ENCODE measurements at regions not wholly inside any gene's neighbourhood (a gene's known extent, or its start where the extent isn't known, plus 50 kb on each side); places are given as distances from the start of the nearest gene placed in this dataset.

GRCh38 chr1:218763538-218763937, 410.1 kb upstream of the LYPLAL1 start:
- Mint-ChIP-seq H3K4me1 (no peaks in the 10 kb centered on the region), H3K4me3 (no peak overlapping the region), H3K36me3 (no peaks in the 10 kb centered on the region), H3K27ac (no peak overlapping the region), H3K9me3 (no peaks in the 10 kb centered on the region), H3K27me3 (no peaks in the 10 kb centered on the region)
- DNase-seq (ENCODE audit: low spot score in 2 of 2), result no peak
- ATAC-seq (ENCODE audit: low read depth), result no peak

GRCh38 chr1:218765753-218766152, 407.9 kb upstream of the LYPLAL1 start:
- DNase-seq (ENCODE audit: low spot score in 2 of 2) (no peak), ATAC-seq (ENCODE audit: low read depth) (no peak)
- Mint-ChIP-seq H3K36me3 (no peaks in the 10 kb centered on the region), H3K27ac (no peak overlapping the region), H3K4me3 (no peak overlapping the region), H3K27me3 (no peaks in the 10 kb centered on the region), H3K9me3 (no peaks in the 10 kb centered on the region), H3K4me1 (no peaks in the 10 kb centered on the region)

GRCh38 chr1:218771931-218772330, 401.7 kb upstream of the LYPLAL1 start:
- no peaks in the 10 kb centered on the region for H3K4me1 Mint-ChIP-seq
- H3K4me3 Mint-ChIP-seq, result no peak overlapping the region
- H3K9me3 Mint-ChIP-seq, result no peaks in the 10 kb centered on the region
- ATAC-seq (ENCODE audit: low read depth), result no peak
- no peaks in the 10 kb centered on the region for H3K36me3 Mint-ChIP-seq
- DNase-seq (ENCODE audit: low spot score in 2 of 2), result no peak
- H3K27ac Mint-ChIP-seq, result no peak overlapping the region
- H3K27me3 Mint-ChIP-seq, result no peaks in the 10 kb centered on the region

- Mint-ChIP-seq H3K27ac (no peak overlapping the region), H3K4me1 (no peaks in the 10 kb centered on the region), H3K9me3 (no peaks in the 10 kb centered on the region), H3K4me3 (no peak overlapping the region), H3K27me3 (no peaks in the 10 kb centered on the region), H3K36me3 (no peaks in the 10 kb centered on the region)
- no peak for ATAC-seq (ENCODE audit: low read depth)
- no peak for DNase-seq (ENCODE audit: low spot score in 2 of 2)
These were observed 401.1 kb upstream of the LYPLAL1 start for GRCh38 chr1:218772575-218772974.

GRCh38 chr1:218775501-218776021, 398.1 kb upstream of the LYPLAL1 start:
- DNase-seq (ENCODE audit: low spot score in 2 of 2) (no peak), ATAC-seq (ENCODE audit: low read depth) (no peak)
- no peak overlapping the region for H3K4me3 Mint-ChIP-seq
- H3K27me3 Mint-ChIP-seq, result no peaks in the 10 kb centered on the region
- H3K9me3 Mint-ChIP-seq, result no peaks in the 10 kb centered on the region
- no peak overlapping the region for H3K27ac Mint-ChIP-seq
- H3K36me3 Mint-ChIP-seq, result no peaks in the 10 kb centered on the region
- H3K4me1 Mint-ChIP-seq, result no peaks in the 10 kb centered on the region

GRCh38 chr1:218778257-218779126, 395.2 kb upstream of the LYPLAL1 start:
- Mint-ChIP-seq H3K4me1 (no peaks in the 10 kb centered on the region), H3K4me3 (no peak overlapping the region), H3K9me3 (no peaks in the 10 kb centered on the region), H3K27ac (no peak overlapping the region), H3K27me3 (peaks cover 2% of the 10 kb centered on the region), H3K36me3 (no peaks in the 10 kb centered on the region)
- DNase-seq (ENCODE audit: low spot score in 2 of 2) (no peak), ATAC-seq (ENCODE audit: low read depth) (no peak)

- ATAC-seq (ENCODE audit: low read depth) (no peak), DNase-seq (ENCODE audit: low spot score in 2 of 2) (no peak)
- no peaks in the 10 kb centered on the region for H3K36me3 Mint-ChIP-seq
- H3K9me3 Mint-ChIP-seq, result no peaks in the 10 kb centered on the region
- H3K4me3 Mint-ChIP-seq, result no peak overlapping the region
- no peak overlapping the region for H3K27ac Mint-ChIP-seq
- H3K27me3 Mint-ChIP-seq, result peaks cover 2% of the 10 kb centered on the region
- no peaks in the 10 kb centered on the region for H3K4me1 Mint-ChIP-seq
These were observed 394.2 kb upstream of the LYPLAL1 start for GRCh38 chr1:218779341-218780100.

- Mint-ChIP-seq H3K27ac (no peak overlapping the region), H3K4me1 (no peaks in the 10 kb centered on the region), H3K9me3 (no peaks in the 10 kb centered on the region), H3K36me3 (no peaks in the 10 kb centered on the region), H3K4me3 (no peak overlapping the region), H3K27me3 (peaks cover 2% of the 10 kb centered on the region)
- ATAC-seq (ENCODE audit: low read depth) (no peak), DNase-seq (ENCODE audit: low spot score in 2 of 2) (no peak)
These were observed 390.5 kb upstream of the LYPLAL1 start for GRCh38 chr1:218783131-218783530.

GRCh38 chr1:218783916-218784315, 389.8 kb upstream of the LYPLAL1 start:
- Mint-ChIP-seq H3K4me3 (no peak overlapping the region), H3K4me1 (no peaks in the 10 kb centered on the region), H3K36me3 (no peaks in the 10 kb centered on the region), H3K27me3 (peaks cover 2% of the 10 kb centered on the region), H3K9me3 (no peaks in the 10 kb centered on the region), H3K27ac (no peak overlapping the region)
- no peak for ATAC-seq (ENCODE audit: low read depth)
- DNase-seq (ENCODE audit: low spot score in 2 of 2), result no peak

- H3K4me1 Mint-ChIP-seq, result no peaks in the 10 kb centered on the region
- H3K27me3 Mint-ChIP-seq, result peaks cover 2% of the 10 kb centered on the region
- H3K36me3 Mint-ChIP-seq, result no peaks in the 10 kb centered on the region
- no peak overlapping the region for H3K27ac Mint-ChIP-seq
- no peak for ATAC-seq (ENCODE audit: low read depth)
- DNase-seq (ENCODE audit: low spot score in 2 of 2), result no peak
- H3K4me3 Mint-ChIP-seq, result no peak overlapping the region
- peaks cover 5% of the 10 kb centered on the region for H3K9me3 Mint-ChIP-seq
These were observed 387.8 kb upstream of the LYPLAL1 start for GRCh38 chr1:218785928-218786327.

GRCh38 chr1:218787826-218788225, 385.9 kb upstream of the LYPLAL1 start:
- Mint-ChIP-seq H3K4me3 (no peak overlapping the region), H3K27me3 (no peaks in the 10 kb centered on the region), H3K9me3 (peaks cover 6% of the 10 kb centered on the region), H3K36me3 (no peaks in the 10 kb centered on the region), H3K27ac (no peak overlapping the region), H3K4me1 (no peaks in the 10 kb centered on the region)
- ATAC-seq (ENCODE audit: low read depth) (no peak), DNase-seq (ENCODE audit: low spot score in 2 of 2) (no peak)

- peaks cover 2% of the 10 kb centered on the region for H3K27me3 Mint-ChIP-seq
- no peaks in the 10 kb centered on the region for H3K9me3 Mint-ChIP-seq
- ATAC-seq (ENCODE audit: low read depth) (no peak), DNase-seq (ENCODE audit: low spot score in 2 of 2) (no peak)
- no peaks in the 10 kb centered on the region for H3K4me1 Mint-ChIP-seq
- H3K4me3 Mint-ChIP-seq, result no peak overlapping the region
- H3K27ac Mint-ChIP-seq, result no peak overlapping the region
- H3K36me3 Mint-ChIP-seq, result no peaks in the 10 kb centered on the region
These were observed 376.9 kb upstream of the LYPLAL1 start for GRCh38 chr1:218796773-218797172.

- Mint-ChIP-seq H3K27me3 (no peaks in the 10 kb centered on the region), H3K36me3 (no peaks in the 10 kb centered on the region), H3K4me1 (no peaks in the 10 kb centered on the region), H3K4me3 (no peak overlapping the region), H3K27ac (no peak overlapping the region), H3K9me3 (no peaks in the 10 kb centered on the region)
- DNase-seq (ENCODE audit: low spot score in 2 of 2), result no peak
- no peak for ATAC-seq (ENCODE audit: low read depth)
These were observed 370.9 kb upstream of the LYPLAL1 start for GRCh38 chr1:218802799-218803198.

GRCh38 chr1:218803351-218803997, 370.2 kb upstream of the LYPLAL1 start:
- Mint-ChIP-seq H3K27me3 (peaks cover 3% of the 10 kb centered on the region), H3K36me3 (no peaks in the 10 kb centered on the region), H3K9me3 (no peaks in the 10 kb centered on the region), H3K27ac (no peak overlapping the region), H3K4me1 (no peaks in the 10 kb centered on the region), H3K4me3 (no peak overlapping the region)
- DNase-seq (ENCODE audit: low spot score in 2 of 2) (no peak), ATAC-seq (ENCODE audit: low read depth) (no peak)

All from memory B cell (primary cell).